Body of pancreas (tissue), 4 donors: ENCODE measurements at regions not wholly inside any gene's neighbourhood (a gene's known extent, or its start where the extent isn't known, plus 50 kb on each side); places are given as distances from the start of the nearest gene placed in this dataset.

Source experiments
- CTCF ChIP-seq, 7 experiments: fragments of 450-650 bp in 4 of 7; fragments of 200-600 bp in 3 of 7; sonication (generic) in 3 of 7; IDR thresholded peaks; one replicate each; pipeline ENCODE4 v1.5.1; 2016 to 2019; ENCODE audit warnings: antibody characterized with exemption in 7 of 7
- POLR2A ChIP-seq, 3 donors: fragments of 450-650 bp; IDR thresholded peaks; one replicate each; pipeline ENCODE4 v1.6.1; 2016; ENCODE audit warnings: antibody characterized with exemption in 3 of 3, mild to moderate bottlenecking in 2 of 3

DNA sequence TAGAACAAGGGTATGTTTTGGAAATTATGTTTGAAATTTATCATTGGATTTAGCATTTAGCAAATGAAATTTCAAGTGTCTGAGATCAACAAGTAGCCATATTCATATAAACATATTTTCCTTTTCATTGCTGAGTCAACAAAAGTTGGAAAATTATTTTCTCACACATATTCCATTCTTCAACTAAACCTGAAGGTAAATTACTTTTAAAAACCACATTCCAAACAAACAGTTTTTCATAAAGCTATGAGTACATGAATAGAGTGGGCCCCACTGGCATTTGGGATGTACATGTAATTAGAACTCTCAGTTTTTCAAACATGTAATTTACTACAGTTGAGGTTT lies 178.3 kb upstream of the MKLN1 start:
- TF ChIP-seq POLR2A (IDR thresholded peaks at IDR 0.05) (no peak), CTCF (IDR thresholded peaks at IDR 0.05) (no peak)
